Amniotic stem cell (primary cell): ENCODE measurements at regions not wholly inside any gene's neighbourhood (a gene's known extent, or its start where the extent isn't known, plus 50 kb on each side); places are given as distances from the start of the nearest gene placed in this dataset.
"Not testable (repeated sequence)": the region's sequence is repeated elsewhere in the genome, so short reads cannot be mapped to it uniquely, and the experiment has no call there.

Experiments
- DNase-seq: peaks from one replicate; lab custom pipeline; 2025; lab: John Stamatoyannopoulos, UW

- DNase-seq, result no peak
Observed at GRCh38 chr7:54898659-54899340, 120.0 kb upstream of the EGFR start.

- DNase-seq, result no peak
Observed at GRCh38 chr7:54901840-54902239, 117.0 kb upstream of the EGFR start.

DNA sequence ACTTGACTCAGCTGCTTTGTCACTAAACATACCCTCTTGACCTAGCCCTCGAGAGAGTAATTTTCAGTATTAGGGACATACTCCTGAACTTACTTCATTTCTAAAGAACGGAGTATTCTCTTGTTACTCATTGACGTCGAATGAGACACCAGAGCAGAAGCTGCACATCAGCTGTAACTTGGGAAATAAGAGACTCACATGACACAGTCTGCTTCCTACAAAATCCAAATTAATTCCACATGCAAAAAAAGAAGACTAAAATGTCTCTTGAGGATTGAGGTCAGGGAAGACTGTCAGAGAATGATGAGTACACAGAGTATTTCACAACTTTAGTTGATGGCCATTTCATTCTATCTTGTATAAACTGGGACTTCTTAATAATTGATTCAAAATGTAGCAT, 114.7 kb upstream of the EGFR start:
- DNase-seq, result peak; percentile 44

DNA sequence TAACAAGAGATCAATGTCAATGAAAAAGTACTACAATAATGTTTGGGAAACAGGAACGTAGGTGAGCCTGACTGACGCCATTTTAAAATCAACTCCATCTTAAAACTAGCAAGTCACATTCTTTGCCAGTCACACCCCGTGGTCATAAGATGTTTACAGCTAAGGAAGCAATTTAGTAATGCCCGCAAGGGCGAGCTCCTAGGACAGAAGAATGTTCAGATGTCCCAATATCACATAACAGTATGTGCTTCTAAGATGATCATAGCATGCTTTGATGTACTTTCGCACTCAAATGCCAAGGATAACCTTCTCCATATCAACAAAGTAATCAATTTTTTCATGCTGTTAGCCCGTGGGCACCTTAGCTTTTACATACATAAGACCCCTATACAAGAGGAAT, 113.8 kb upstream of the EGFR start:
- no peak for DNase-seq

- no peak for DNase-seq
Observed at GRCh38 chr7:54906963-54907362, 111.9 kb upstream of the EGFR start.

GRCh38 chr7:54907981-54908380, 110.8 kb upstream of the EGFR start:
- no peak for DNase-seq

- no peak for DNase-seq
Observed at GRCh38 chr7:54908760-54909438, 109.9 kb upstream of the EGFR start.

GRCh38 chr7:54915870-54916598, 102.8 kb upstream of the EGFR start:
- no peak for DNase-seq

DNA sequence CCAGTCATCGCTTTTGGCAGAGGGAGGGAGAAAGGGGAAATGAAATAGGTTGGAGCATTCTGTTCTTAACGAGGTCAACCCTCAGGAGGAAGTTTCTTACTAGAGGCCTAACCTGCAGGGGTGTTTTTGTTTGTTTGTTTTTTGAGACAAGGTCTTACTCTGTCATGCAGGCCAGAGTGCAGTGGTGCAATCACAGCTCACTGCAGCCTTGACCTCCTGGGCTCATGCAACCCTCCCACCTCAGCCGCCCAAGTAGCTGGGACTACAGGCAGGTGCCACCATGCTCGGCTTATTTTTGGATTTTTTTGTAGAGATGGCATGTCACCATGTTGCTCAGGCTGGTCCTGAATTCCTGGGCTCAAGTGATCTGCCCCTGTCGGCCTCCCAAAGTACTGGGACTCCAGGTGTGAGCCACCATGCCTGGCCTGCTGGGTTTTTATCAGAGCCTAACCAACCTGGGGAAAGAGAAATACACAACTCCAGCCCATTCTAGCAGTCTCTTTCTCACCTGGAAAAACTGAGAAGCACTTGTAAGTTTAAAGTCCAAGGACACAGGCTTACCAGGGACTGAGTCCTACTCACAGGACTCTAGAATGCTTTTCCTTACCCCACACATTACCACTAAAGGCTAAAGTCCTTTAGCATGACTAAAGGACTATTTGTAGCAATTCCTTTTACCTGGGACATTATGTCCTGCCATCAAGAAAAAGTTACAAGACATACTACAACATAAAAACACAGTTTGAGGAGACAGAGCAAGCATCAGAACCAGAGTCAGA, 101.0 kb upstream of the EGFR start:
- DNase-seq, result no peak

GRCh38 chr7:54921116-54921515, 97.7 kb upstream of the EGFR start:
- no peak for DNase-seq

GRCh38 chr7:54931532-54931931, 87.3 kb upstream of the EGFR start:
- no peak for DNase-seq

DNA sequence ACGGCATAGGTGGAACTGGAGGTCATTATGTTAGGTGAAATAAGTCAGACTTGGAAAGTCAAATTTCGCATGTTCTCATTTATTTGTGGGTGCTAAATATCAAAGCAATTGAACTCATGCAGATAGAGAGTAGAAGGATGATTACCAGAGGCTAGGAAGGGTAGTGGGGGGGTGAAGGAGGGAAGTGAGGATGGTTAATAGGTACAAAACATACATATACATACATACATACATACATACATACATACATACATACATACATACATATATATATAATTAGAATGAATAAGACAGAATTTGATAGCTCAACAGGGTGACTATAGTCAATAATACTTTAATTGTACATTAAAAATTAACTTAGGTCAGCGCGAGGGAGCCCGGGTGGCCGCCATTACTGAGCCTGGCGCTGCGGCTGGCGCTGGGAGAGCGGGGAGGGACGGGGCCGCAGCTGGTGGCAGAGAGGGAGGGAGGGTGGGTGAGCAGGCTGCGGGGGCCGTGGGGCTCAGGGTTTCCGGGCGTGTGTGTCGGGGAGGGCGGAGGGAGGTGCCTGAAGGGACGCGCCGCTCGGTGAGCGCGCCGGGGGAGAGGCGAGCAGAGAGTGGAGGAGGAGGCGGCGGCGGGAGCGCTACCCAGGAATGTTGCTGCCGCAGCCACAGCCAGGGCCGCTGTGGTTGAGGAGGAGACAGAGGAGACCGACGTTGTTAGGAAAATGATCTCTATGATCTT, 85.8 kb upstream of the EGFR start:
- DNase-seq, result peak; percentile 23

GRCh38 chr7:54933643-54934042, 85.2 kb upstream of the EGFR start:
- DNase-seq, result no peak

DNA sequence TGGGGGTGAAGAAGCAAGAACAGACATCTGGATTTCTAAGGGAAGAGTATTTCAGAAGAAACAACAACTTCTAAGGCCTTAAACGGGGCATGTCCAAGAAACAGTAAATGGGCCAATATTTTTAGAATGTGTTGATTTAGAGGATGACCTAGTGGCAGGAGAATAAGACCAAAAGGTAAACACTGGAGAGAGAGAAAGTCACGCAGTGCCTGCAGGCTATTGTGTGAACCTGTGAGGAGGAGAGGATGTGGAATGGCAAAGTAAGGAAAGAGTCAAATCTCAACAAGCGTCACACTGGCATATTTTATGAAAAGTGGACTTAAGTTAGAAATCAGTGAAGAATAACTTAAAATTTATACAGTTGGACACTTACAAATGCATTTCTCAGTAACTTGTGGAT, 78.1 kb upstream of the EGFR start:
- no peak for DNase-seq

DNA sequence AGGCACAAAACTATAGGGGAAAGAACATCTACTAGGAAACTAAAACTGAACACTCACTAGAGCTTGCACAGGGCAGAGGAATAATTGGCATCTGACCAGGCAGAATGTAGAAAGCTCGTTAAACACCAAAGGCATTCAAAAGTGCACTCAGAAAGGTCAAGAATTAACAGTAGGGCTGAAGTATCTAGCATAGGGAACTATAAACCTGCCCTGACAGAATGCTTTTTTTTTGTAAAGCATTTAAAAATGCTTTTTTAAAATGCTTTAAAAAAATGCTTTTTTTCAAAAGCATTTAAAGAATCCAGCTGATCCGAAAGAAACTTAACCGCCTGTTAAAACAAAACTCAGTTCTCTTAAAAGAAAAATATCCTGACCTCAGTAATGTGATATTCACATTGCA, 74.6 kb upstream of the EGFR start:
- peak; percentile 10 for DNase-seq

- no peak for DNase-seq
Observed at GRCh38 chr7:54946271-54946670, 72.5 kb upstream of the EGFR start.

GRCh38 chr7:54946764-54947163, 72.1 kb upstream of the EGFR start:
- no peak for DNase-seq

DNA sequence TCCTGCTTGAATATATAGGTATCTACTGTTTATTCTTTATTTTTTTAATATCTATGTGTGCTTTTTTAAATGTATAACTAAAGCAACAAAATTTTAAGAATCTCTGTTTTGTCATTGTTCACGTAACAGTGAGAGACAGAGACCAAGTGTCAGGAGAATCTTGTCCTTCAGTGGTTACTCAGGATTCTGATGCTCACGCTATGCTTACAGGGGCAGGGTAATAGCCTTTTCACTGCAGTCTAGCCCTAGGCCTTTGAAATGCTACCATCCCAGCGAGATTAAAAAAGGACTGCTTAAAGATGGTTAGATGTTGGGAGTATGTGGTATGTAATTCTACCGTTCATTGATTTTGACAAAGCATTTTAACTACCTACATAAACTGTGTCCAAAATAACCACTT, 71.6 kb upstream of the EGFR start:
- no peak for DNase-seq

DNA sequence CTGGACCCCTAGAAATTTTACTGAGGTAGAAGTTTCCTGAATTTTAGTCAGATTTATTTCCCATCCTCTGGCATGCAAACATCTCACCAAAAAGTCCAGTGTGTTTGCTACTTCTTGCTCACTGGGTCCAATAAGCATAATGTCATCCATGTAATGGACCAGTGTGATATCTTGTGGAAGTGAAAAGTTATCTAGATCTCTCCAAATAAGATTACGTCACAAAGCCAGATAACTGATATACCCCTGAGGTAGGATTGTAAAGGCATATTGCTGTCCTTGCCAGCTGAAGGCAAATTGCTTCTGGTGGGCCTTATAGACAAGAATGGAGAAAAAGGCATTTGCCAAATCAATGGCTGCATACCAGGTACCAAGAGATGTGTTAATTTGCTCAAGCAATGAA, 69.3 kb upstream of the EGFR start:
- not testable (repeated sequence) for DNase-seq

DNA sequence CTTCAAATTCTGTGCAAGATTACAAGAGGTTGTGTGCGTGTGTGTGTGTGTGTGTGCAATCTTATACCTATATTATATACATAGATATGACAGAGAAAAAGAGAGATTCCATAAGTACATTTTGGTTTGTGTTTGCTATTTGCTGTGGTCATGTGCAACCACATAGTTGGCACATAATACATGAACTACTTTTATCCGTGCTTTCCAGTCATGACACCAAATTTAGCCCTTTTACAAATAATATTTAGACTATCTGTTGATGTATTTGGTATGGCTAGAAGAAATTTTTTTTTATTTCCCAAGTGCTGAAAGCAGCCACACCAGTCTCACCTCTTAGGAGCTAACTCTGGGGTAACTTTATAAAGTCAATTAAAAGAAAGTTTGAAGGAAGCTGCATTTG, 63.5 kb upstream of the EGFR start:
- no peak for DNase-seq

GRCh38 chr7:54955696-54956420, 63.0 kb upstream of the EGFR start:
- DNase-seq, result no peak
